K562 (cell line): ENCODE measurements at regions not wholly inside any gene's neighbourhood (a gene's known extent, or its start where the extent isn't known, plus 50 kb on each side); places are given as distances from the start of the nearest gene placed in this dataset.

Experiments used
- ATAC-seq: fragments of 200-7000 bp; cut with Tn5 transposase; 3 replicates; pipeline ENCODE4 v1.9.1; 2020; ENCODE audit warnings: moderate library complexity
- BruUV-seq: library from RNA; stranded (reverse); fragments of 400-500 nt; replicated peaks from 2 replicates; lab custom pipeline; 2021; lab: Mats Ljungman, UMichigan
- CTCF ChIA-PET: fragments of 300-600 bp; formaldehyde crosslinking; extraction: SDS; loops from one replicate; lab custom pipeline; 2021; ENCODE audit warnings: low intra/inter-chr PET ratio; lab: Yijun Ruan, JAX
- POLR2A ChIA-PET: fragments of 300-600, 350-650 bp; sonication (Branson Sonifier 250); formaldehyde crosslinking; extraction: SDS; loops from one replicate; lab custom pipeline; 2021; ENCODE audit warnings: antibody characterized with exemption, inconsistent platforms; lab: Yijun Ruan, JAX
- DNase-seq, 4 experiments: peaks; one replicate each; pipeline versions ENCODE4 v3.0.0 to v3.0.0-alpha.2; 2011 to 2018; ENCODE audit warnings: low spot score in 3 of 4, mixed read lengths in 3 of 4; ENCODE audit errors: extremely low read depth in 1 of 4
- FAIRE-seq: peaks from 2 replicates; lab custom pipeline; 2011; peaks lifted over from hg19 to GRCh38; lab: Jason Lieb, UNC
- H2AFZ ChIP-seq: 2 replicates; pipeline ENCODE4 v1.6.0; 2011; ENCODE audit warnings: low read depth, low read length, control low read depth, inconsistent platforms
- H3K27ac ChIP-seq: fragments of 200-600 bp; 3 replicates; pipeline ENCODE4 v1.8.0; 2011; ENCODE audit warnings: low read depth, mild to moderate bottlenecking, control low read depth, inconsistent platforms, low read length, moderate library complexity, mixed read lengths; ENCODE audit errors: extremely low read depth
- H3K27me3 ChIP-seq, 2 experiments: fragments of 300-600 bp in 1 of 2; 2 replicates in 1 of 2; 3 replicates in 1 of 2; pipeline versions ENCODE4 v1.6.0 to v1.8.0; 2011; ENCODE audit warnings: inconsistent platforms in 2 of 2, low read length in 2 of 2, mild to moderate bottlenecking in 1 of 2, mixed read lengths in 1 of 2, moderate library complexity in 1 of 2; ENCODE audit not compliant: control insufficient read depth in 2 of 2, insufficient read depth in 2 of 2
- H3K36me3 ChIP-seq: fragments of 300-600 bp; 3 replicates; pipeline ENCODE4 v1.8.0; 2011; ENCODE audit warnings: mild to moderate bottlenecking, low read length, inconsistent platforms; ENCODE audit not compliant: control insufficient read depth, insufficient read depth
- H3K4me1 ChIP-seq, 2 experiments: fragments of 200-600 bp in 1 of 2; replicated peaks in 1 of 2; 2 replicates in 1 of 2; 3 replicates in 1 of 2; pipeline versions ENCODE4 v1.5.1 to v1.8.0; 2011; ENCODE audit warnings: inconsistent platforms in 2 of 2, low read length in 2 of 2, mild to moderate bottlenecking in 1 of 2, mixed read lengths in 1 of 2, moderate library complexity in 1 of 2; ENCODE audit not compliant: control insufficient read depth in 2 of 2, insufficient read depth in 2 of 2
- H3K4me2 ChIP-seq: 2 replicates; pipeline ENCODE4 v1.6.1; 2011; ENCODE audit warnings: low read length, control low read depth, inconsistent platforms, mixed read lengths; ENCODE audit not compliant: insufficient read depth
- H3K4me3 ChIP-seq: fragments of 200-600 bp; sonication (generic), shearing (Covaris generic); 2 replicates; pipeline ENCODE4 v1.5.1; 2016; ENCODE audit warnings: control low read depth, inconsistent platforms
- H3K79me2 ChIP-seq: fragments of 200-600 bp; 3 replicates; pipeline ENCODE4 v1.8.0; 2011; ENCODE audit warnings: low read length, inconsistent platforms; ENCODE audit not compliant: control insufficient read depth, insufficient read depth
- H3K9ac ChIP-seq, 2 experiments: 2 replicates each; pipeline versions ENCODE4 v1.6.0 to v1.6.1; 2011; ENCODE audit warnings: low read depth in 2 of 2, low read length in 2 of 2, control low read depth in 1 of 2, inconsistent platforms in 1 of 2, mild to moderate bottlenecking in 1 of 2, mixed read lengths in 1 of 2; ENCODE audit not compliant: insufficient read depth in 1 of 2
- H3K9me1 ChIP-seq: one replicate; pipeline ENCODE4 v1.6.0; 2011; ENCODE audit warnings: inconsistent platforms, mild to moderate bottlenecking, low read length, moderate library complexity; ENCODE audit not compliant: control insufficient read depth, insufficient read depth
- H3K9me3 ChIP-seq: replicated peaks from 2 replicates; pipeline ENCODE4 v1.5.1; 2011; ENCODE audit warnings: low read depth, low read length, inconsistent platforms; ENCODE audit not compliant: control insufficient read depth, insufficient read depth
- H4K20me1 ChIP-seq: replicated peaks from 2 replicates; pipeline ENCODE4 v1.6.1; 2011; ENCODE audit warnings: low read length, inconsistent platforms, mixed read lengths; ENCODE audit not compliant: control insufficient read depth, insufficient read depth
- EP300 ChIP-seq: IDR thresholded peaks from 2 replicates; pipeline ENCODE4 v1.6.1; 2012; ENCODE audit warnings: low read length, improper control_type of control experiment
- SAFB2 ChIP-seq: fragments of 200-400 bp; formaldehyde crosslinking; IDR thresholded peaks from 2 replicates; pipeline ENCODE4 v1.6.1; 2018; ENCODE audit warnings: borderline replicate concordance, low read length, low read depth, moderate library complexity; ENCODE audit not compliant: severe bottlenecking
- SOX6 ChIP-seq: fragments of 450-650 bp; IDR thresholded peaks from 2 replicates; pipeline ENCODE4 v1.6.1; 2014; ENCODE audit warnings: mild to moderate bottlenecking
- TAL1 ChIP-seq: fragments of 450-650 bp; IDR thresholded peaks from 2 replicates; pipeline ENCODE4 v1.6.1; 2016; ENCODE audit warnings: mild to moderate bottlenecking
- TCF3 ChIP-seq: sonication (generic); formaldehyde crosslinking; IDR thresholded peaks from 2 replicates; pipeline ENCODE4 v1.4.0; 2020; ENCODE audit warnings: mild to moderate bottlenecking, missing genetic modification reagents
- ZBTB1 ChIP-seq: sonication (generic); formaldehyde crosslinking; IDR thresholded peaks from 2 replicates; pipeline ENCODE4 v1.8.1; 2023; ENCODE audit warnings: missing genetic modification reagents, low read depth, mild to moderate bottlenecking, borderline replicate concordance
- WGBS: fragments of 100-300 bp; shearing (Covaris generic); methylation state at CpG from one replicate; pipeline ENCODE4 v1.1.6; 2016; ENCODE audit warnings: low coverage, mixed read lengths; ENCODE audit not compliant: insufficient coverage; ENCODE audit errors: missing lambda C conversion rate; 5-methylcytosine and 5-hydroxymethylcytosine counted together
- in situ Hi-C: fragments of 300-500 bp; cut with MboI; formaldehyde crosslinking; loops from 4 replicates; pipeline ENCODE4 v1.15.0; 2018; ENCODE audit warnings: inconsistent platforms, mixed read lengths
- intact Hi-C: fragments of 100-400 bp; cut with micrococcal nuclease; formaldehyde crosslinking; loops from 2 replicates; pipeline ENCODE4 v1.14.2; 2022

GRCh38 chr17:12438212-12438611 is 227.5 kb upstream of the MYOCD start:
- ChIA-PET POLR2A (no interaction called here), CTCF (no interaction called here)
- no peak overlapping the region for H3K4me3 ChIP-seq
- H3K9me3 ChIP-seq = no peaks in the 10 kb centered on the region
- no peaks in the 10 kb centered on the region for H3K27me3 ChIP-seq
- DNase-seq (no peak), FAIRE-seq (peak; percentile 48), ATAC-seq (no peak)
- no peaks in the 10 kb centered on the region for H4K20me1 ChIP-seq
- no peaks in the 10 kb centered on the region for H3K9me1 ChIP-seq
- H3K4me1 ChIP-seq = peaks cover 4 to 5% of the 10 kb centered on the region in 2 experiments; a peak in 3 of 5 replicates
- no peaks in the 10 kb centered on the region for H3K79me2 ChIP-seq
- no peaks in the 10 kb centered on the region for H3K36me3 ChIP-seq
- 4% methylated on average over 6 of the region's 6 CpGs for WGBS
- no peak overlapping the region for H3K9ac ChIP-seq
- no peak overlapping the region for H3K4me2 ChIP-seq
- TF ChIP-seq TAL1 (peak; percentile 56), TCF3 (no peak), EP300 (0 out of 2 replicates have a peak, but pooled peaks have one; percentile 38), SAFB2 (no peak), ZBTB1 (CRISPR knock-in tag) (no peak), SOX6 (peak; percentile 83)
- BruUV-seq = no TSS peak
- no peak overlapping the region for H2AFZ ChIP-seq
- in situ Hi-C loops (no loop called here), intact Hi-C loops (no loop called here)
- no peak overlapping the region for H3K27ac ChIP-seq
